Mucosa of rectum (tissue), 2 donors: ENCODE measurements at regions not wholly inside any gene's neighbourhood (a gene's known extent, or its start where the extent isn't known, plus 50 kb on each side); places are given as distances from the start of the nearest gene placed in this dataset.

ENCODE experiments used
- H3K27ac ChIP-seq, 2 donors: one replicate each; pipeline ENCODE4 v1.7.0; 2013; ENCODE audit warnings: inconsistent platforms in 2 of 2, low read depth in 2 of 2, low read length in 2 of 2
- H3K27me3 ChIP-seq, 2 donors: one replicate each; pipeline ENCODE4 v1.7.0; 2013; ENCODE audit warnings: low read length in 2 of 2; ENCODE audit not compliant: control insufficient read depth in 2 of 2, insufficient read depth in 2 of 2
- H3K36me3 ChIP-seq, 2 donors: one replicate each; pipeline ENCODE4 v1.7.0; 2013; ENCODE audit warnings: low read length in 2 of 2; ENCODE audit not compliant: control insufficient read depth in 2 of 2, insufficient read depth in 2 of 2
- H3K4me1 ChIP-seq, 2 donors: one replicate each; pipeline ENCODE4 v1.7.0; 2013; ENCODE audit warnings: low read length in 2 of 2, mild to moderate bottlenecking in 1 of 2; ENCODE audit not compliant: control insufficient read depth in 2 of 2, insufficient read depth in 2 of 2
- H3K4me3 ChIP-seq, 2 donors: one replicate each; pipeline ENCODE4 v1.7.0; 2013; ENCODE audit warnings: low read length in 2 of 2
- H3K9ac ChIP-seq, 2 donors: one replicate each; pipeline ENCODE4 v1.7.0; 2013; ENCODE audit warnings: low read length in 2 of 2, low read depth in 1 of 2, mild to moderate bottlenecking in 1 of 2
- H3K9me3 ChIP-seq, 2 donors: one replicate each; pipeline ENCODE4 v1.7.0; 2013; ENCODE audit warnings: low read length in 2 of 2; ENCODE audit not compliant: control insufficient read depth in 2 of 2
- donor health status: healthy.
- donor health status: Normal muscosa, but diverticular disease.

DNA sequence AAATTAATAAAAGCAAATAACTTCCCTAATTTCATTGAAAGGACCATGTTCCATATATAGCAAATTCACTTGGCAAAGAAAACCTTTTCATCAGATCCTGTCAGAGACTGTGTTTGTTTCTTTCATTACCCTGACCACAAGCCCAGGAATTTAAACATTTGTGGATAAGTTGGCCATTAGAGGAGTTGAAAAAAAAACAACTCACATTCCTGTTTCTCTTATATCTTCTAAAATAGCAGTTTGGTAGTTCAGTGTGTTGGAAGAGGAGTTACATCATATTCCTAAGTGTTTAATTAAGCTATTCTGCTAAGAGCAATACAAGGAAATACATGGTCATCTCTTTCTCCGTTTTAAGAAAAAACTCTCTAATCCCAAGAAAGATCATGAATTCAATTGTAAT is 505.6 kb downstream of the TLE1 start:
- no peaks in the 10 kb centered on the region for H3K9me3 ChIP-seq
- H3K27ac ChIP-seq, result no peak overlapping the region
- H3K4me3 ChIP-seq, result no peak overlapping the region
- H3K36me3 ChIP-seq, result no peaks in the 10 kb centered on the region
- no peaks in the 10 kb centered on the region for H3K27me3 ChIP-seq
- H3K4me1 ChIP-seq, result no peaks in the 10 kb centered on the region
- no peak overlapping the region for H3K9ac ChIP-seq

DNA sequence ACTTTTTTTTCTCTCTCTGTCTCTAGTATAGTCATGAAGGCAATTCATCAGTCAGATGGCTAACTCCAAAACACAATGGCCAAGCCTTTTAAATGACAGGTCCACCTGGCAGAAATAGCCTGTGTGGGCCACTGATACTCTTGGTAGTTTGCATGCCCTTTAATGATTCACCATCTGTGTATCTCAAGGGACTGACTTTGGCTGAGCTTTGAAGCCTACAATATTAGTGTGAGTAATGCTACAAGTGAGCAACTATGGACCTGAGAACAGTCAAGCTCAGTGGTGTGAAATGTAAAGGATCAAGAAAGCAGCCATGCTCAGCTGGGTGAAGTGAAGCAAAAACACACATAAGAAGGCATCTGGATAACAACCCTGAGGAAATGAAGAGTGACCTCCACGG is 506.9 kb downstream of the TLE1 start:
- H3K4me3 ChIP-seq, result no peak overlapping the region
- no peaks in the 10 kb centered on the region for H3K27me3 ChIP-seq
- no peak overlapping the region for H3K9ac ChIP-seq
- no peak overlapping the region for H3K27ac ChIP-seq
- no peaks in the 10 kb centered on the region for H3K36me3 ChIP-seq
- H3K4me1 ChIP-seq, result no peaks in the 10 kb centered on the region
- H3K9me3 ChIP-seq, result no peaks in the 10 kb centered on the region

DNA sequence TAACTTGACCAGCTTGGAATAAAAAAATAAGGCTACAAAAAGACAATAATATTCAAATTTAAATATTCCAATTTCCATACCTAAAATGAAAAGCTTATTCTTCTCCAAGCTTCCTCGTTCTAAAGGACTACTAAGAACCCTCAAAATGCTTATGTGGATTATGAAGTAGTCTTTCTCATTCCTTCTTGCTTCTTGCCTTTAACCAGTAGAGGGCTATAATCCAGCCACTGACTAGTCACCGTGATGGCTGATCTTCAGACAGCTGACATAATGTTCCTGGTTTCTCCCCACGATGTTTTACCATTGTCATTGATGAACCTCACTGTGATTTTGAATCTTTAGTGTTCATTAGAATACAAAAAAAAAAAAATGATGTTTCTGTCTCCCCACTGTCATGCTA is 515.3 kb downstream of the TLE1 start:
- Histone ChIP-seq H3K27me3 (no peaks in the 10 kb centered on the region), H3K9ac (no peak overlapping the region), H3K9me3 (no peaks in the 10 kb centered on the region), H3K27ac (no peak overlapping the region), H3K4me1 (no peaks in the 10 kb centered on the region), H3K4me3 (no peak overlapping the region), H3K36me3 (no peaks in the 10 kb centered on the region)

DNA sequence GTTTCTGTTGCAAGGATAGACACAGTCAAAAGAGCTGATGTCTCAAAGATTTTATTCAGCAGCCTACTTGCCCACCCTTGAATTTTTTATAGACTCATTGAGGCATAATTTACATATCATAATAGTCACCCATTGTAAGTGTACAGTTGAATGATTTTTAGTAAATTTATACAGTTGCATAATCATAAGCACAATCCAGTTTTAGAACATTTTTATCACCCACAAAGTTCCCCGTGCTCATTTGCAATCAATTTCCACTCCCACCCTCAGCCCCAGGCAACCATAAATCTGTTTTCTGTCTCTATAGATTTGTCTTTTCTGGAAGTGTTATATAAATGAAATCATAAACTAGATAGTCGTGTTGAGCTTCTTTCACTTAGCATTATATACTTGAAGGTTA is 517.7 kb downstream of the TLE1 start:
- no peak overlapping the region for H3K9ac ChIP-seq
- H3K4me3 ChIP-seq, result no peak overlapping the region
- H3K9me3 ChIP-seq, result no peaks in the 10 kb centered on the region
- no peak overlapping the region for H3K27ac ChIP-seq
- H3K27me3 ChIP-seq, result no peaks in the 10 kb centered on the region
- no peaks in the 10 kb centered on the region for H3K36me3 ChIP-seq
- H3K4me1 ChIP-seq, result no peaks in the 10 kb centered on the region

GRCh38 chr9:81162361-81162760 is 527.0 kb downstream of the TLE1 start:
- no peak overlapping the region for H3K27ac ChIP-seq
- no peak overlapping the region for H3K9ac ChIP-seq
- no peaks in the 10 kb centered on the region for H3K4me1 ChIP-seq
- H3K9me3 ChIP-seq, result no peaks in the 10 kb centered on the region
- no peak overlapping the region for H3K4me3 ChIP-seq
- no peaks in the 10 kb centered on the region for H3K27me3 ChIP-seq
- H3K36me3 ChIP-seq, result no peaks in the 10 kb centered on the region

DNA sequence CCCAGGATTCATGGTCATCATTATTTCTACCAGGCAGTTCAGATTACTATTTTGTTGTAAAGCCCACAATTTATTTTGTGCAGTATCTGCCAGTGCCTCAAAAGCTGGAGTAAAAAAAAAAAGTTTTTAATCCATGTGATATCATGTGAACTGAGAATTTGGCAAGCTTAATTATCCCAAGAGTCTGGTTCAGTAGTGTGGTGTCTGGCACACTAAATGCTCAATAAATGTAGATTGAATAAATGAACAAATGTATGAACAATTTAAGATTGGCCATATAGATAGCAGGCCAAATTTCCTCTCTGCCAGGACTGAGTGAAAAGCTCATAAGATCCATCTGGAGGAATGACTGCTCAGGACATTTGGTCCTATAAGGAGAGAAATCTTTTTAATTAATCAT is 533.0 kb downstream of the TLE1 start:
- Histone ChIP-seq H3K4me3 (no peak overlapping the region), H3K27ac (no peak overlapping the region), H3K9me3 (no peaks in the 10 kb centered on the region), H3K36me3 (no peaks in the 10 kb centered on the region), H3K27me3 (no peaks in the 10 kb centered on the region), H3K4me1 (no peaks in the 10 kb centered on the region), H3K9ac (no peak overlapping the region)

GRCh38 chr9:81150016-81150625 is 539.2 kb downstream of the TLE1 start:
- Histone ChIP-seq H3K36me3 (no peaks in the 10 kb centered on the region), H3K4me3 (no peak overlapping the region), H3K27ac (no peak overlapping the region), H3K9me3 (no peaks in the 10 kb centered on the region), H3K9ac (no peak overlapping the region), H3K4me1 (no peaks in the 10 kb centered on the region), H3K27me3 (no peaks in the 10 kb centered on the region)

DNA sequence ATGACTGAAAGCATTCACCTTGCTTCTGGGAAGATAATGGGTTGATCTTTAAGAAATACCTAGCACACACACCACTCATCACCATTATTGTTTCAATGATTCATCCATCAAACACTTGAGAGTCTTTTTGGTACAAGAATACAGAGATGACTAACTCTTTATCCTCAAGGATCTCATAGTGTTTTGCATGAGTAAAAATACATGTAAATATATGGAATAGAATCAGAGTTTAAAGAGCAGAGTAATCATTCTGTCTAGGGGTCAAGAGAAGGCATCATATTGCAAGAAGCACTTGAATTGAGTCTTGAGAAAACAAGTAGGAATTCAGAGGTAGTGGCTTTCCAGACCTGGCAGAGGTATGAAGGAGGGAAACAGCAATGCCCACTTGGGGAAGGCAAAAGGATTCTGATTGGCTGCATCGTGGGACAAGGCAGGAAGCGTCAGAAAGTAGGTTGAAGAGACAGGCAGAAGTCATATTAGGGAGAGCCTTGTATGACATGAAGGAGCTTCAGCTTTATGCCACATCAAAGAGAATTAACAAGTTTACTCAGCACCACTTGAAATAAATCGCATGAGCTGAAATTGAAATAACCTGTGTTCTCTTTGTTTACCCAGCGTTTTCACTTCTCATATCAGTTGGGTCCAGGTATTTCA is 542.5 kb downstream of the TLE1 start:
- Histone ChIP-seq H3K36me3 (no peaks in the 10 kb centered on the region), H3K27ac (no peak overlapping the region), H3K9ac (no peak overlapping the region), H3K9me3 (no peaks in the 10 kb centered on the region), H3K27me3 (no peaks in the 10 kb centered on the region), H3K4me3 (no peak overlapping the region), H3K4me1 (no peaks in the 10 kb centered on the region)

DNA sequence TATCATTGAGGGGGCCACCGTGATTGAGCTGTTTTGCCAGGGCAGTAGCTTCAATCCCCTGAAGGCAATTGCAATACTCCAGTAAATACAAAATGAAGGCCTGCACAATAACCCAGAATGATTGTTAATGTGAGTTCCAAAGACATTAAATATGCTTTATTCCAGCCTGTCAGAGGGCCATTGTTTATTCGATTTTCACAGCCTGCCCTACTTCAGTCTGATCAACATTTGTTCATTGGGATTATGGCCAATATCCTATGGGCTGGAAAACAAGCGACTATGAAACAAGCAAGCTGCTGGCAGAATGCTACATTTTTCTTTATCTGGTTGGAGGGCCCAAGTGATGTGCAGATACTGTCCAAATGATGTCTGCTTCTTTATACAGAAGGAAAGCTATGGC is 543.1 kb downstream of the TLE1 start:
- H3K36me3 ChIP-seq, result no peaks in the 10 kb centered on the region
- H3K4me3 ChIP-seq, result no peak overlapping the region
- H3K27me3 ChIP-seq, result no peaks in the 10 kb centered on the region
- H3K27ac ChIP-seq, result no peak overlapping the region
- no peaks in the 10 kb centered on the region for H3K9me3 ChIP-seq
- H3K9ac ChIP-seq, result no peak overlapping the region
- no peaks in the 10 kb centered on the region for H3K4me1 ChIP-seq

DNA sequence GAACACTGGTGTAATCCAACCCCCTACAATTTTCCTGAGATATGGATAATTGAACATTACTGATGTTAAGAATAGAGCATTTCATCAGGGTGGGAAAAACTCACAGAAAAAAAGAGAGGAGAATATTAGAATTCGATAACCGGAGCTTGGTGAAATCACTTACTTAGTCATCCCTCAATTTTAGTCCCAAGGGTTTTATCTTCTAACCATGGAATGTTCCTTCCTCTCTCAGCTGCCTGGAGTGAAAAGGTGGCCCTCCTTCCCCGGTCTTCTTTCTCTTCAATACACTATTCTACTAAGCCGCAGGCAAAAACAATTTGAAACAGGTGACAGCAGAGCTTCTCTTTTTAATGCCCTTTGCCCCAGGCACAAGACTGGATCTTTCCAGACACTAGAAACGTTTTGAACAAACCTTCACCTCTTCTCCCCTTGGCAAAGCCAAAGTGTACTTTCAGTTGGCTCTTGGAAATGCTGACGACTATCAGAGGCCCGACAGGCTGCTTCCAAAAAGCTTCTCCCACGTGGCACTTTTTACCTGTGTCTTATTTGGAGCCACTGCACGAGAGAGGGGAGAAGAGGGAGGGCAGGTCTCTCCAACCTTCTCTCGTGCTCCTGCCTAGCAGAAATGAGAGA is 543.9 kb downstream of the TLE1 start:
- Histone ChIP-seq H3K4me1 (no peaks in the 10 kb centered on the region), H3K36me3 (no peaks in the 10 kb centered on the region), H3K9me3 (no peaks in the 10 kb centered on the region), H3K27ac (no peak overlapping the region), H3K9ac (no peak overlapping the region), H3K4me3 (no peak overlapping the region), H3K27me3 (no peaks in the 10 kb centered on the region)
